Transverse colon (tissue), 3 donors: ENCODE measurements at regions not wholly inside any gene's neighbourhood (a gene's known extent, or its start where the extent isn't known, plus 50 kb on each side); places are given as distances from the start of the nearest gene placed in this dataset.
A peak's percentile ranks its signal among the peaks of the same experiment; 100 is the strongest.

Source experiments
- EP300 ChIP-seq: sonication (generic); formaldehyde crosslinking; IDR thresholded peaks from one replicate; pipeline ENCODE4 v1.6.1; 2017; ENCODE audit warnings: antibody characterized with exemption, low read depth
- POLR2A ChIP-seq: fragments of 450-650 bp; IDR thresholded peaks from one replicate; pipeline ENCODE4 v1.6.1; 2016; ENCODE audit warnings: antibody characterized with exemption, mild to moderate bottlenecking, moderate library complexity
- TF ChIP-seq, protein P1 (sequence below), 5 experiments: fragments of 200-600 bp in 3 of 5; fragments of 450-650 bp in 2 of 5; sonication (generic) in 3 of 5; IDR thresholded peaks; 1 replicate in 2 of 5; 2 replicates in 3 of 5; pipeline ENCODE4 v1.5.1; 2016 to 2017; ENCODE audit warnings: antibody characterized with exemption in 5 of 5, inconsistent platforms in 3 of 5, mild to moderate bottlenecking in 2 of 5, moderate library complexity in 1 of 5

DNA sequence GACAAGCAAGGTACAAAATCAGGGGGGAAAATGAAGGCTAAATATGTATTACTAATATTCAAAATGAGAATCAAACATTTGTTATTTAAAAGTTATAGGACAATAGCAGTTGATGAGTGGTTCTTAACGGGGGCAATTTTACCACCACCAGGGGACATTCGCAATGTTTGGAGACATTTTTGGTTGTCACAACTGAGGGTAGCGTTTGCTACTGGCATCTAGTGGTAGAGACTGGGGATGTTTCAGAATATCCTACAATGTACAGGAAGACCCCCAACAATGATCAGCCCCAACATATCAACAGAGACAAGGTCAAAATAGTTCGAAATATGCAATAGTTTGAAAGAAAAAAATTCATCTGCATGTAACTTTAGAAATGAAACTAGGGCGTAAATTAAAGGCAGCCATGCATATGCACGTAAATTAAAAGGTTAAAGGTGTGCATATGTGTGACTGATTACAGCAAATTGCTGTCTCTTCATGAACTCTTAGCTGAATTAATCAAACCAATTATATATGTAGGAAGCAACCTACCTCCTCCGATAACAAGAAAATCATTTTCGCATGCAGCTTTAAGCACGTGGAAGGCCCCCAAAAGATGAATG lies 61.2 kb upstream of the CUL3 start:
- TF ChIP-seq, protein P1, sequence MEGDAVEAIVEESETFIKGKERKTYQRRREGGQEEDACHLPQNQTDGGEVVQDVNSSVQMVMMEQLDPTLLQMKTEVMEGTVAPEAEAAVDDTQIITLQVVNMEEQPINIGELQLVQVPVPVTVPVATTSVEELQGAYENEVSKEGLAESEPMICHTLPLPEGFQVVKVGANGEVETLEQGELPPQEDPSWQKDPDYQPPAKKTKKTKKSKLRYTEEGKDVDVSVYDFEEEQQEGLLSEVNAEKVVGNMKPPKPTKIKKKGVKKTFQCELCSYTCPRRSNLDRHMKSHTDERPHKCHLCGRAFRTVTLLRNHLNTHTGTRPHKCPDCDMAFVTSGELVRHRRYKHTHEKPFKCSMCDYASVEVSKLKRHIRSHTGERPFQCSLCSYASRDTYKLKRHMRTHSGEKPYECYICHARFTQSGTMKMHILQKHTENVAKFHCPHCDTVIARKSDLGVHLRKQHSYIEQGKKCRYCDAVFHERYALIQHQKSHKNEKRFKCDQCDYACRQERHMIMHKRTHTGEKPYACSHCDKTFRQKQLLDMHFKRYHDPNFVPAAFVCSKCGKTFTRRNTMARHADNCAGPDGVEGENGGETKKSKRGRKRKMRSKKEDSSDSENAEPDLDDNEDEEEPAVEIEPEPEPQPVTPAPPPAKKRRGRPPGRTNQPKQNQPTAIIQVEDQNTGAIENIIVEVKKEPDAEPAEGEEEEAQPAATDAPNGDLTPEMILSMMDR (IDR thresholded peaks at IDR 0.05) = peak; percentile 34 to 69 (median 40)
- TF ChIP-seq EP300 = no peak
- TF ChIP-seq POLR2A = no peak
